HG03439 (cell line): ENCODE measurements at regions not wholly inside any gene's neighbourhood (a gene's known extent, or its start where the extent isn't known, plus 50 kb on each side); places are given as distances from the start of the nearest gene placed in this dataset.
"Not testable (repeated sequence)": the region's sequence is repeated elsewhere in the genome, so short reads cannot be mapped to it uniquely, and the experiment has no call there.

Experiments used
- ATAC-seq: cut with Tn5 transposase; IDR thresholded peaks from one replicate; pipeline ENCODE4 v1.9.1; 2021; ENCODE audit warnings: mild to moderate bottlenecking, moderate library complexity; ENCODE audit not compliant: unreplicated experiment

GRCh38 chr2:180618570-180618969 is 361.8 kb upstream of the UBE2E3 start:
- ATAC-seq = no peak

GRCh38 chr2:180614776-180615175 is 365.6 kb upstream of the UBE2E3 start:
- no peak for ATAC-seq

GRCh38 chr2:180609626-180610340 is 370.6 kb upstream of the UBE2E3 start:
- ATAC-seq = no peak

- ATAC-seq = no peak
These were observed 372.8 kb upstream of the UBE2E3 start for GRCh38 chr2:180607514-180608049.

GRCh38 chr2:180604077-180604476 is 376.3 kb upstream of the UBE2E3 start:
- ATAC-seq = peak; percentile 54

- ATAC-seq = no peak
These were observed 379.4 kb upstream of the UBE2E3 start for GRCh38 chr2:180601016-180601415.

GRCh38 chr2:180599804-180600203 is 380.6 kb upstream of the UBE2E3 start:
- ATAC-seq = no peak

GRCh38 chr2:180597179-180597578 is 383.2 kb upstream of the UBE2E3 start:
- no peak for ATAC-seq

GRCh38 chr2:180596453-180596852 is 384.0 kb upstream of the UBE2E3 start:
- no peak for ATAC-seq

- no peak for ATAC-seq
These were observed 388.5 kb upstream of the UBE2E3 start for GRCh38 chr2:180591947-180592346.

GRCh38 chr2:180591093-180591781 is 389.2 kb upstream of the UBE2E3 start:
- not testable (repeated sequence) for ATAC-seq

GRCh38 chr2:180583441-180584140 is 396.8 kb upstream of the UBE2E3 start:
- no peak for ATAC-seq

GRCh38 chr2:180579388-180579787 is 401.0 kb upstream of the UBE2E3 start:
- ATAC-seq = no peak

GRCh38 chr2:180578441-180578840 is 402.0 kb upstream of the UBE2E3 start:
- ATAC-seq = no peak

GRCh38 chr2:180577567-180577966 is 402.8 kb upstream of the UBE2E3 start:
- ATAC-seq = no peak

GRCh38 chr2:180573951-180574350 is 406.5 kb upstream of the UBE2E3 start:
- no peak for ATAC-seq

GRCh38 chr2:180572346-180572745 is 408.1 kb upstream of the UBE2E3 start:
- no peak for ATAC-seq

GRCh38 chr2:180571559-180571958 is 408.8 kb upstream of the UBE2E3 start:
- ATAC-seq = no peak

GRCh38 chr2:180570864-180571263 is 409.5 kb upstream of the UBE2E3 start:
- no peak for ATAC-seq

- no peak for ATAC-seq
These were observed 416.4 kb upstream of the UBE2E3 start for GRCh38 chr2:180564051-180564450.

- ATAC-seq = no peak
These were observed 418.0 kb upstream of the UBE2E3 start for GRCh38 chr2:180562378-180562777.

GRCh38 chr2:180559771-180560170 is 420.6 kb upstream of the UBE2E3 start:
- no peak for ATAC-seq
